ENCODE measurements at regions not wholly inside any gene's neighbourhood (a gene's known extent, or its start where the extent isn't known, plus 50 kb on each side); places are given as distances from the start of the nearest gene placed in this dataset.

DNA sequence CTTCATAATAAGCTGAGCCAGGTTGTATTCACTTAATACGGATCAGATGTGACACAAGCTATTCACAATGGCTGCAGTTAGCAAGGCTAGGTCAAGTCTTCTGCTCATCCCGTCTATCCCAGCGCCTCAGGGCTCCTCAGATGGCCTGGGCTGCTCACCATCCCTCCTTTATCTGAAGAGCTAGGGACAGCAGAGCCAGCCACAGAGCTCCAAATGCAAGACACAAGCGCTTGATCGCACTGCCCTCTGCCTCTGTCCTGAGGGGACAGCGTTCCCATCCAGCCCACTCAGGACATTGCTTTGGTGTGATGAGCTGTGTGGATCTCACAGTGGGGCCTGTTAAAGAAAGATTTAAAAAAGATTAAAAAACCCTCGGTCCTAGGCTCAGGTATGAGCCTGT, 254.4 kb upstream of the HS6ST1 start:
- Histone ChIP-seq H4K20me1 (ENCODE audit: low read depth) (no peaks in the 10 kb centered on the region), H3K79me2 (ENCODE audit: low read depth) (no peaks in the 10 kb centered on the region), H3K9ac (no peak overlapping the region), H3F3A (ENCODE audit: low read depth) (no peaks in the 10 kb centered on the region), H2AFZ (replicated peaks) (no peak overlapping the region), H3K27ac (no peak overlapping the region), H3K4me2 (no peak overlapping the region), H3K4me3 (no peak overlapping the region), H3K9me3 (ENCODE audit: low read depth) (no peaks in the 10 kb centered on the region), H3K4me1 (no peaks in the 10 kb centered on the region), H3K27me3 (no peaks in the 10 kb centered on the region), H3K36me3 (no peaks in the 10 kb centered on the region)
- TF ChIP-seq EZH2phosphoT487 (IDR thresholded peaks at IDR 0.05) (no peak), EZH2 (IDR thresholded peaks at IDR 0.05) (no peak), CTCF (IDR thresholded peaks at IDR 0.05) (no peak)
- no peaks in the 10 kb centered on the region for H3K36me3 Mint-ChIP-seq
- peaks cover 2% of the 10 kb centered on the region for H3K27me3 Mint-ChIP-seq (ENCODE audit: insufficient read depth, low read depth)
- no peak for DNase-seq (ENCODE audit: low spot score)
- no peak overlapping the region for H3K27ac Mint-ChIP-seq
- H3K4me3 Mint-ChIP-seq, result no peak overlapping the region
- H3K9me3 Mint-ChIP-seq, result no peaks in the 10 kb centered on the region
- peaks cover 10% of the 10 kb centered on the region for H3K4me1 Mint-ChIP-seq

- DNase-seq (ENCODE audit: low spot score), result no peak
- no peak overlapping the region for H3K9ac ChIP-seq
- H3K36me3 ChIP-seq, result no peaks in the 10 kb centered on the region
- no peak overlapping the region for H3K27ac ChIP-seq
- H3K27ac Mint-ChIP-seq, result no peak overlapping the region
- no peaks in the 10 kb centered on the region for H3K4me1 ChIP-seq
- H3K79me2 ChIP-seq (ENCODE audit: low read depth), result no peaks in the 10 kb centered on the region
- H4K20me1 ChIP-seq (ENCODE audit: low read depth), result no peaks in the 10 kb centered on the region
- H3K4me3 ChIP-seq, result no peak overlapping the region
- no peak overlapping the region for H3K4me2 ChIP-seq
- peaks cover 10% of the 10 kb centered on the region for H3K4me1 Mint-ChIP-seq
- H3K9me3 ChIP-seq (ENCODE audit: low read depth), result no peaks in the 10 kb centered on the region
- H3F3A ChIP-seq (ENCODE audit: low read depth), result no peaks in the 10 kb centered on the region
- H3K27me3 Mint-ChIP-seq (ENCODE audit: insufficient read depth, low read depth), result peaks cover 2% of the 10 kb centered on the region
- TF ChIP-seq EZH2phosphoT487 (IDR thresholded peaks at IDR 0.05) (no peak), EZH2 (IDR thresholded peaks at IDR 0.05) (no peak), CTCF (IDR thresholded peaks at IDR 0.05) (no peak)
- H3K4me3 Mint-ChIP-seq, result no peak overlapping the region
- H3K9me3 Mint-ChIP-seq, result no peaks in the 10 kb centered on the region
- no peaks in the 10 kb centered on the region for H3K27me3 ChIP-seq
- no peaks in the 10 kb centered on the region for H3K36me3 Mint-ChIP-seq
- H2AFZ ChIP-seq (replicated peaks), result no peak overlapping the region
These were observed 254.9 kb upstream of the HS6ST1 start for GRCh38 chr2:128573531-128573930.

GRCh38 chr2:128577141-128577930, 258.7 kb upstream of the HS6ST1 start:
- no peak for DNase-seq (ENCODE audit: low spot score)
- H3K9me3 Mint-ChIP-seq, result no peaks in the 10 kb centered on the region
- H3K4me3 Mint-ChIP-seq, result no peak overlapping the region
- H3K27ac Mint-ChIP-seq, result no peak overlapping the region
- Histone ChIP-seq H3K4me3 (no peak overlapping the region), H3K36me3 (no peaks in the 10 kb centered on the region), H3K9me3 (ENCODE audit: low read depth) (no peaks in the 10 kb centered on the region), H2AFZ (replicated peaks) (no peak overlapping the region), H3K27ac (no peak overlapping the region), H3K4me2 (no peak overlapping the region), H3F3A (ENCODE audit: low read depth) (no peaks in the 10 kb centered on the region), H3K4me1 (no peaks in the 10 kb centered on the region), H4K20me1 (ENCODE audit: low read depth) (no peaks in the 10 kb centered on the region), H3K27me3 (no peaks in the 10 kb centered on the region), H3K79me2 (ENCODE audit: low read depth) (no peaks in the 10 kb centered on the region), H3K9ac (no peak overlapping the region)
- no peaks in the 10 kb centered on the region for H3K36me3 Mint-ChIP-seq
- no peak for TF ChIP-seq CTCF (IDR thresholded peaks at IDR 0.05)
- no peak for TF ChIP-seq EZH2 (IDR thresholded peaks at IDR 0.05)
- no peak for TF ChIP-seq EZH2phosphoT487 (IDR thresholded peaks at IDR 0.05)
- peaks cover 10% of the 10 kb centered on the region for H3K4me1 Mint-ChIP-seq
- peaks cover 4% of the 10 kb centered on the region for H3K27me3 Mint-ChIP-seq (ENCODE audit: insufficient read depth, low read depth)

All from neural progenitor cell (in vitro differentiated cells).